Right lobe of liver (tissue), 4 donors: ENCODE measurements at regions not wholly inside any gene's neighbourhood (a gene's known extent, or its start where the extent isn't known, plus 50 kb on each side); places are given as distances from the start of the nearest gene placed in this dataset.

ENCODE experiments used
- POLR2A ChIP-seq: fragments of 450-650 bp; IDR thresholded peaks from one replicate; pipeline ENCODE4 v1.6.1; 2017; ENCODE audit warnings: antibody characterized with exemption, mild to moderate bottlenecking
- TF ChIP-seq, protein P1 (sequence below), 4 donors: fragments of 200-600 bp in 3 of 4; fragments of 450-650 bp in 1 of 4; IDR thresholded peaks; one replicate each; pipeline versions ENCODE4 v1.5.1 to v1.8.0; 2016 to 2022; ENCODE audit warnings: antibody characterized with exemption in 4 of 4, mild to moderate bottlenecking in 2 of 4
- donor health status: DM: no; HTN: no; CAD: no.
- donor health status: DM: no; HTN: no; CAD: no.
- donor health status: DM: no; HTN: yes; CAD: no.

DNA sequence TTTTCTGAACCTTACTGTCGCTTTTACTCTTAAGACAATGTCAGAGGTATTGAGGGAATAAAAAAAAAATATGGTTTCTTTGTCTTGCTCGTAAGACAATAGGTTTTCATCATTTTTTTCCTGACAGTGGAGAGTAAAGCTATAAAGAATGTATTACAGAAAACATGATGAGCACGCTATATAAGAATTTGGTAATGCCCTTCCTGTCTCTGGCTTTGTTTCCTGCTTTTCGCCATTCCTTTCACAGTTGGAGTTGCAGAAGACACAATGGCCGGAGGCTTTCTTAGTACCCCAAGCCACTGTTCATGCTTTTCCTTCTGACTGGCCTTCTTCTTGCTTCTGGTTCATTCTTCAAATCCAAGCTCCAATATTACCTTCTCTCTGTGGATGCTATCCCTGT, 101.0 kb upstream of the DACH1 start:
- TF ChIP-seq, protein P1, sequence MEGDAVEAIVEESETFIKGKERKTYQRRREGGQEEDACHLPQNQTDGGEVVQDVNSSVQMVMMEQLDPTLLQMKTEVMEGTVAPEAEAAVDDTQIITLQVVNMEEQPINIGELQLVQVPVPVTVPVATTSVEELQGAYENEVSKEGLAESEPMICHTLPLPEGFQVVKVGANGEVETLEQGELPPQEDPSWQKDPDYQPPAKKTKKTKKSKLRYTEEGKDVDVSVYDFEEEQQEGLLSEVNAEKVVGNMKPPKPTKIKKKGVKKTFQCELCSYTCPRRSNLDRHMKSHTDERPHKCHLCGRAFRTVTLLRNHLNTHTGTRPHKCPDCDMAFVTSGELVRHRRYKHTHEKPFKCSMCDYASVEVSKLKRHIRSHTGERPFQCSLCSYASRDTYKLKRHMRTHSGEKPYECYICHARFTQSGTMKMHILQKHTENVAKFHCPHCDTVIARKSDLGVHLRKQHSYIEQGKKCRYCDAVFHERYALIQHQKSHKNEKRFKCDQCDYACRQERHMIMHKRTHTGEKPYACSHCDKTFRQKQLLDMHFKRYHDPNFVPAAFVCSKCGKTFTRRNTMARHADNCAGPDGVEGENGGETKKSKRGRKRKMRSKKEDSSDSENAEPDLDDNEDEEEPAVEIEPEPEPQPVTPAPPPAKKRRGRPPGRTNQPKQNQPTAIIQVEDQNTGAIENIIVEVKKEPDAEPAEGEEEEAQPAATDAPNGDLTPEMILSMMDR (IDR thresholded peaks at IDR 0.05) = no peak
- TF ChIP-seq POLR2A = no peak
